IgD-negative memory B cell (primary cell): ENCODE measurements at regions not wholly inside any gene's neighbourhood (a gene's known extent, or its start where the extent isn't known, plus 50 kb on each side); places are given as distances from the start of the nearest gene placed in this dataset.
"Not testable (repeated sequence)": the region's sequence is repeated elsewhere in the genome, so short reads cannot be mapped to it uniquely, and the experiment has no call there.

ENCODE experiments used
- H3K27ac Mint-ChIP-seq, 3 donors: one replicate each; pipeline ENCODE4 v1.8.0; 2020 to 2022; ENCODE audit warnings: mild to moderate bottlenecking in 3 of 3, mixed read lengths in 3 of 3, moderate library complexity in 1 of 3
- H3K27me3 Mint-ChIP-seq: one replicate; pipeline ENCODE4 v1.8.0; 2021; ENCODE audit warnings: mixed read lengths
- H3K36me3 Mint-ChIP-seq: one replicate; pipeline ENCODE4 v1.8.0; 2020; ENCODE audit warnings: mild to moderate bottlenecking, mixed read lengths
- H3K4me1 Mint-ChIP-seq, 3 donors: one replicate each; pipeline ENCODE4 v1.8.0; 2020 to 2022; ENCODE audit warnings: mixed read lengths in 3 of 3, mild to moderate bottlenecking in 1 of 3
- H3K4me3 Mint-ChIP-seq, 4 donors: one replicate each; pipeline ENCODE4 v1.8.0; 2020 to 2022; ENCODE audit warnings: mild to moderate bottlenecking in 4 of 4, mixed read lengths in 4 of 4, moderate library complexity in 3 of 4
- H3K9me3 Mint-ChIP-seq, 3 donors: one replicate each; pipeline ENCODE4 v1.8.0; 2020 to 2021; ENCODE audit warnings: mixed read lengths in 3 of 3, mild to moderate bottlenecking in 1 of 3

GRCh38 chr5:38164776-38165399 is 93.5 kb upstream of the EGFLAM start:
- H3K4me3 Mint-ChIP-seq: no peak overlapping the region
- no peaks in the 10 kb centered on the region for H3K4me1 Mint-ChIP-seq
- H3K9me3 Mint-ChIP-seq: peaks cover 0 to 4% (median 1%) of the 10 kb centered on the region in 3 donors
- no peak overlapping the region for H3K27ac Mint-ChIP-seq
- no peaks in the 10 kb centered on the region for H3K27me3 Mint-ChIP-seq
- no peaks in the 10 kb centered on the region for H3K36me3 Mint-ChIP-seq

GRCh38 chr5:38163636-38164237 is 94.6 kb upstream of the EGFLAM start:
- H3K27me3 Mint-ChIP-seq: no peaks in the 10 kb centered on the region
- H3K4me1 Mint-ChIP-seq: no peaks in the 10 kb centered on the region
- H3K4me3 Mint-ChIP-seq: peak overlapping the region in 1 of 4 donors; percentile 53
- H3K27ac Mint-ChIP-seq: no peak overlapping the region
- no peaks in the 10 kb centered on the region for H3K36me3 Mint-ChIP-seq
- peaks cover 1 to 4% (median 4%) of the 10 kb centered on the region in 3 donors for H3K9me3 Mint-ChIP-seq

- no peaks in the 10 kb centered on the region for H3K27me3 Mint-ChIP-seq
- no peaks in the 10 kb centered on the region for H3K4me1 Mint-ChIP-seq
- peaks cover 1 to 4% (median 4%) of the 10 kb centered on the region in 3 donors for H3K9me3 Mint-ChIP-seq
- no peak overlapping the region for H3K27ac Mint-ChIP-seq
- H3K4me3 Mint-ChIP-seq: no peak overlapping the region
- no peaks in the 10 kb centered on the region for H3K36me3 Mint-ChIP-seq
These were observed 95.7 kb upstream of the EGFLAM start for GRCh38 chr5:38162625-38163024.

- Mint-ChIP-seq H3K36me3 (no peaks in the 10 kb centered on the region), H3K9me3 (peaks cover 0 to 4% (median 2%) of the 10 kb centered on the region in 3 donors), H3K27ac (no peak overlapping the region), H3K4me1 (no peaks in the 10 kb centered on the region), H3K4me3 (no peak overlapping the region), H3K27me3 (peaks cover 3% of the 10 kb centered on the region)
These were observed 101.3 kb upstream of the EGFLAM start for GRCh38 chr5:38157024-38157423.

- Mint-ChIP-seq H3K27ac (no peak overlapping the region), H3K4me1 (no peaks in the 10 kb centered on the region), H3K9me3 (peaks cover 2 to 4% (median 2%) of the 10 kb centered on the region in 3 donors), H3K4me3 (no peak overlapping the region), H3K36me3 (no peaks in the 10 kb centered on the region), H3K27me3 (peaks cover 3% of the 10 kb centered on the region)
These were observed 103.6 kb upstream of the EGFLAM start for GRCh38 chr5:38154615-38155204.

GRCh38 chr5:38151878-38152277 is 106.5 kb upstream of the EGFLAM start:
- H3K27me3 Mint-ChIP-seq: peaks cover 3% of the 10 kb centered on the region
- no peaks in the 10 kb centered on the region for H3K36me3 Mint-ChIP-seq
- peaks cover 0 to 2% (median 2%) of the 10 kb centered on the region in 3 donors for H3K9me3 Mint-ChIP-seq
- no peaks in the 10 kb centered on the region for H3K4me1 Mint-ChIP-seq
- H3K4me3 Mint-ChIP-seq: no peak overlapping the region
- H3K27ac Mint-ChIP-seq: no peak overlapping the region

GRCh38 chr5:38149815-38150195 is 108.6 kb upstream of the EGFLAM start:
- Mint-ChIP-seq H3K27me3 (no peaks in the 10 kb centered on the region), H3K4me1 (no peaks in the 10 kb centered on the region), H3K27ac (no peak overlapping the region), H3K9me3 (peaks cover 0 to 5% (median 2%) of the 10 kb centered on the region in 3 donors), H3K4me3 (no peak overlapping the region), H3K36me3 (no peaks in the 10 kb centered on the region)

GRCh38 chr5:38148021-38148625 is 110.2 kb upstream of the EGFLAM start:
- no peaks in the 10 kb centered on the region for H3K4me1 Mint-ChIP-seq

GRCh38 chr5:38143384-38143783 is 115.0 kb upstream of the EGFLAM start:
- H3K27me3 Mint-ChIP-seq: no peaks in the 10 kb centered on the region
- H3K36me3 Mint-ChIP-seq: no peaks in the 10 kb centered on the region
- H3K9me3 Mint-ChIP-seq: peaks cover 0 to 3% (median 0%) of the 10 kb centered on the region in 3 donors
- no peaks in the 10 kb centered on the region for H3K4me1 Mint-ChIP-seq
- no peak overlapping the region for H3K27ac Mint-ChIP-seq
- no peak overlapping the region for H3K4me3 Mint-ChIP-seq

More at GRCh38 chr5:38148021-38148625, 110.2 kb upstream of the EGFLAM start:
- no peaks in the 10 kb centered on the region for H3K36me3 Mint-ChIP-seq
- no peak overlapping the region for H3K4me3 Mint-ChIP-seq
- H3K27ac Mint-ChIP-seq: no peak overlapping the region
- H3K27me3 Mint-ChIP-seq: no peaks in the 10 kb centered on the region
- peaks cover 0 to 4% (median 2%) of the 10 kb centered on the region in 3 donors for H3K9me3 Mint-ChIP-seq

- Mint-ChIP-seq H3K4me3 (no peak overlapping the region), H3K9me3 (peaks cover 0 to 4% (median 0%) of the 10 kb centered on the region in 3 donors), H3K4me1 (no peaks in the 10 kb centered on the region), H3K36me3 (no peaks in the 10 kb centered on the region), H3K27ac (no peak overlapping the region), H3K27me3 (no peaks in the 10 kb centered on the region)
These were observed 116.7 kb upstream of the EGFLAM start for GRCh38 chr5:38141665-38142064.

- Mint-ChIP-seq H3K27ac (no peak overlapping the region), H3K27me3 (no peaks in the 10 kb centered on the region), H3K9me3 (peaks cover 0 to 1% (median 0%) of the 10 kb centered on the region in 3 donors), H3K4me1 (no peaks in the 10 kb centered on the region), H3K4me3 (no peak overlapping the region), H3K36me3 (no peaks in the 10 kb centered on the region)
These were observed 119.8 kb upstream of the EGFLAM start for GRCh38 chr5:38138574-38138973.

GRCh38 chr5:38135486-38136039 is 122.8 kb upstream of the EGFLAM start:
- Mint-ChIP-seq H3K27me3 (no peaks in the 10 kb centered on the region), H3K27ac (no peak overlapping the region), H3K36me3 (no peaks in the 10 kb centered on the region), H3K9me3 (peaks cover 0 to 1% (median 0%) of the 10 kb centered on the region in 3 donors), H3K4me3 (no peak overlapping the region), H3K4me1 (no peaks in the 10 kb centered on the region)

- H3K9me3 Mint-ChIP-seq: peaks cover 0 to 1% (median 0%) of the 10 kb centered on the region in 3 donors
- no peak overlapping the region for H3K27ac Mint-ChIP-seq
- no peaks in the 10 kb centered on the region for H3K36me3 Mint-ChIP-seq
- no peaks in the 10 kb centered on the region for H3K27me3 Mint-ChIP-seq
- H3K4me1 Mint-ChIP-seq: no peaks in the 10 kb centered on the region
- no peak overlapping the region for H3K4me3 Mint-ChIP-seq
These were observed 123.5 kb upstream of the EGFLAM start for GRCh38 chr5:38134810-38135209.

GRCh38 chr5:38134294-38134693 is 124.1 kb upstream of the EGFLAM start:
- not testable (repeated sequence) for H3K36me3 Mint-ChIP-seq, H3K4me1 Mint-ChIP-seq, H3K27me3 Mint-ChIP-seq, H3K27ac Mint-ChIP-seq, H3K9me3 Mint-ChIP-seq, H3K4me3 Mint-ChIP-seq

- Mint-ChIP-seq H3K4me3 (no peak overlapping the region), H3K27ac (no peak overlapping the region), H3K9me3 (peaks cover 0 to 1% (median 0%) of the 10 kb centered on the region in 3 donors), H3K36me3 (no peaks in the 10 kb centered on the region), H3K27me3 (no peaks in the 10 kb centered on the region), H3K4me1 (no peaks in the 10 kb centered on the region)
These were observed 126.7 kb upstream of the EGFLAM start for GRCh38 chr5:38131686-38132085.
